ENCODE measurements at regions not wholly inside any gene's neighbourhood (a gene's known extent, or its start where the extent isn't known, plus 50 kb on each side); places are given as distances from the start of the nearest gene placed in this dataset.

DNA sequence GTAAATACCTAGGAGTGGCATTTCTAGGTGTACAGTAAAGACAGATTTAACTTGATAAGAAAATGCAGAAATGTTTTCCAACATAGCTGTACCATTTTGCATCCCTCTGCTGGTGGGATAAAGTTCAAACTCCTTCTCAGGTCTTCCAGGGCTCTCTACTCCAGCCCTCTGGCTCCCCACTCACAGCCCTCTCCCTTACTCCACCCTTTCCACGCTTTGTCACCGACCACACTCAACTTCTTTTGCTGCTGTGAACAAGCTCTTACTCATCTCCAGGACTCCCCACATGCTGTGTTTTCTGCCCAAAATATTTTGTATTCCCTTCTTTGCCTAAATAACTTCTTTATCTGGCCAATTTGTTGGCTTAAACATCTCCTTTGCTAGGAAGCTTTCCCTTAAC lies 90.6 kb upstream of the OSMR start:
- DNase-seq, result no peak

DNA sequence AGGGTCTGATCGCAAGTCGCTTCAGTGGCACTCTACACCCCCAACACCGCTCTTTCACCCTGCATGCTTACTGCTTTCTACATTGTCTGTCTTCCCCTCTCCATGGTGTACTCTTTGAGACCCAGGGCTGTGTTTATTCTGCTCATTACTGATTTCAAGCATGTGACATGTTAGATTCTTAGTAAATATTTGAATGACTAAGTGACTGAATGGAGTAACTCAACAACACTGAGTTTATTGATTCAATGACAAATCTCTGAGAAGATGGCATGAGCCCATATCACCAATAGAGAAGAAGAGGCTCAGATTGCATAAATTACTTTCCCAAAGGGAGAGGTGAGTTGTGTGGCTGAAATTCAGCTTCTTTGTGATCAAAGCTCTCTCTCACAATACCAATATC lies 89.7 kb upstream of the OSMR start:
- no peak for DNase-seq

DNA sequence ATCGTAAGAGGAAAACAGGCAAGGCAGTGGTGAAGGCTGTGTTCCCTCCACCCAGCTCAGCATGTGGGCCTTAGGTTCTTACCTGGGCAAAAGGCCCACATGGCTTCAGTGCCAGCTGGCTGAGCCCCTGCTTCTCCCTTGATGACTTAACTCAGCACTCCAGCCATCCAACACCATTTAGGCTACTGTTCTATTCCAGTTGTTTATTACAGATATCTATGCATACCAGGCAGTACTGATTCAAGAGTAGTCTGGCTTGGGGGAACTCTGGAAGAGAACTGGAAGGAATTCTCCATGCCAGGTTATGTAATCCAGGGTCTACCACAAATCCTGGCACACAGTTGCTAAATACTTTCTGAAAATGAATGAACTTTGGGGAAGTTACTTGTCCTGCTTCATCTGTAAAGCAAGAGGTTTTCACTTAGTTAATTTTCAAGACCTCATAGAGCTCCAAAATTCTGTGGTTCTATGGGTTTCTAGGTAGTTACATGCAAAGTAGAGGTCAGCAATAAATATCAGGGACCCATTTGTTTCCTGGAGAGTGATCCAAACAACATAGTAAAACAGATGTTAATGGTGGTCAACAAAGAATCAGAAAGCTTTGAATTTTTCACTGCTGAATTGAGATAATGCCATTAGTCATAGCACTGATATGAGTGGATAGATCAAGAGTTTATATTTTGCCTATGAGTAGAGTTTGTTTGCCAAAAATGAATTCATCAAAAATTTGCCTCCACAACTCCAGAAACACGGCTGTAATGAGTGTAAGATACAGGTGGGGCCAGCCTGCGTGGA lies 88.2 kb upstream of the OSMR start:
- DNase-seq, result no peak

DNA sequence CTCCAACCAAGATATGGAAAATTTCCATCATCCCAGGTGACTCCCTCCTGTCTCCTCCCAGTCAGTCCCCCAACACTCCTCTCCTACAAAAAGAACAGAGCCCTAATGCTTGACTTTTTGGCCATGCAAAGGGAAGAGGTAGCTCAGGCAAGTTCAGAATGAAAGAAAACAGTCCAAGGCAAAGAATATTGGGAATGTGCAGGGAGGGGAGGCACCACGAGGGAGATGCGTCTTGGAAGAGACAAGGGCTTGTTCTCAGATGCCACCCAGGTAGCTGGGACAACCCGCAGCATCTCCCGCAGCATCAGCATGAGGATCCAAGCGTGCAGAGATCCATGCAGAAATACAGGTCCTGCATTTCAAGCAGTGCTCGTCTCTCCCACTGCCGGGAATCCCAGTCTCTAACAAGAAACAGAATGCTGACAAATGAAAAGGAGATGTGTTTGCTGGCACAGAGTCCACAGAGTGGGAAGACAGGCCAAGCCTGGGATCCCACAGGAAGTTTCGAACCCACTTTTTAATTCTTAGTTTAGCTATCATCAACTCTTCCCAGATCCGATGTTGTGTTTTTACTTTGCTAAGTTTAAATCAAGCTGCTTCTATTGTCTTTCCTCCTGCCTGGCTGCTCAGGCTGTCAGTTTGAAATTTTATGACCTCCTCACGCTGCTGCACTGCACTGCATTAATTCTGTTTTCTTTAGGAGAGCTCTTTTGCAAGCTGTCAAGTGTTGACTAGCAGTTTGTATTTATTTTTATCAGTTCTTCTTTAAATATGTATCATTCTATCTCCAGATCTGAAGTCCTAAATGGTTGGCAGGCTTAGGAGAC lies 86.8 kb upstream of the OSMR start:
- no peak for DNase-seq

DNA sequence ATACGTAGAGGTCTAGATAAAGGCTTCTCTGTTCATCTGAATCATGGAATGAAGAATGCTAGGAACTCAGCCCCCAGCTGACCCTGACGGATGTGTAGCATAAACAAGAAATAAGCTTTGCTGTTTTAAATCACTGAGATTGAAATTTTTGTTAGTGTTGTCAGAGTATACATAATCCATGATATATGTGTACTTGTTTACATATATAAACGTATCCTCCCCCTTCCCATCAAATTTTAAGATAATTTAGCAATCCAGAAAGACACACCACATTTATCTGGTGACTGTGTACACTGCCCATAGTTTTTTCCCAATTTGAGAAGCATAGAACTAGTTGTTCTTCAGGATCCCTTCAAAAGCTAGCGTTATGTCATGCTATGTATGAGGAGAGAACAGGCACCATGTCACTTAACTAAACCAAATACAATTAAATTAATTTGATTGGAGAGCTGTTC lies 80.8 kb upstream of the OSMR start:
- no peak for DNase-seq

DNA sequence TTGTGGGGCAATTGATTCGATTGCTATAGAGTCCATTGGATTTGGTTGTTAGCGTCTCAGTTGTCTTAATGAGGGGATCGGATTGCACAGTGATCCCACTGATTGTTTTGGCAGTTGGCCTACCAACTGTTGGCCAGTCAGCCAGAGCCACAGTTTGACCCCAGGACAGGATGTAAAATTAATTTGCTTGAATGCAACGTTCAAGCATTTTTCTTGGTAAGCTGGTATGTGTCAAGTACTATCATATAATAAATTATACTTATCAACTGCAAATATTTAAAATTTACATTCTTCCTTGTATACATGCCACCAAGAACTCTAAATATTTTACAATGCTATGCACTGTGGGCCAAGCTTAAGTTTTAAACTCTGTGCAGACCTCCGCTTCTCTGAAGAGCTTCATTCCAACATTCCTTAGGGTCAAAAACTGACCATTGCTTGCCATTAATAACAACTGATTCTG lies 80.4 kb upstream of the OSMR start:
- no peak for DNase-seq

DNA sequence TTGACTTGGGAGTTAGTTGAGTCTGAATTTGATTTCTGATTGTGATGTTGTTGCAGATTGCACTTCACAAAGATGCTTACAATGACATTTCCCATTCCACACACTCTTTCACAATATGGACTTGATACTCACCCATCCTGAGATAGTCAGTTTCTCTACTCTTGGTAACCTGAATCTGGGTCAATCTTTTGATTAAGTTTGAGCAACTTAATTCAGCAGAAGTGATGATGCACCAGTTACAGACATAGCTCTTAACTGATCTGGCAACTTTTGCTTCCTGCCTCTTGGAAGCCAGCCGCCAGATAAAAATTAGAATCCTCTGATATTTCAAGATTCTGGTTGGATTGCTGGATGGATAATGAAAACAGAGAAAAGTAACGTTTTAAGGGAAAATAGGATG lies 79.7 kb upstream of the OSMR start:
- no peak for DNase-seq

DNA sequence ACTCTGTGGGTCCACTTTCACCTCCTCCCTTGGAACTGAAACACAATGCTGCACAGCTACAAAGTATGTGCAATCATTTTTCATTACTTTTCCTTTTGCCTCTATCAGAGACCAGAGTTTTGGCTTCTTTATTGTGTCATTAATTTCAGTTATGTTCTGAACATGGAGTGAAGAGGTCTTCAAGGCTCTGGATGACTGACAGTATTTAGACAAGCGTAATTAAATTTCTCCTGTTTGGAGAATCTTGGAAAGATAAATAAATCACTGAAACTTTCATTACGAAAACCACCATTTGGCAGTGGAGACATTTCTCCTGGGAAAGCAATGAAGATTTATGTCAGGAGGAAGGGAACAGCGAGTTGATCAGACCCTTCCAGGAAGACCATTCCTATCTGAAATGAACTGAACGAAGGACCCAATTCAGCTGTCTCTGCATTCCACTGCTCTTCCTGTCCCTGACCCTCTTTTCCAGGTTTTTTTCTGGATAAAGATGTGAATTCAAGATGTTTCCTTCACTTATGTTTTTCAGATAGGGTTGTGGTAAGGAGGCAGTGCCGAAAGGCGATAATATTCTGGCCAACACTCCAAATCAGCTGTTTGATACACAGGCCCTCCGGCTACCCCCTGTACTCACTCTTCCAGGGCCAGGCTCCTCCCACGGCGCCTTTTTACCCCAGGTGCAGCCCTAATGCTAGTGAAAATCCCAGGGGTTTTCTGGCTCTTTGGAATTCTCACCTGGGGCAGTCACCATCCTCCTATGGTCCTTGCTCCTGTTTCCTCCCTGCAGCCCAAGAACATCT lies 77.2 kb upstream of the OSMR start:
- no peak for DNase-seq

DNA sequence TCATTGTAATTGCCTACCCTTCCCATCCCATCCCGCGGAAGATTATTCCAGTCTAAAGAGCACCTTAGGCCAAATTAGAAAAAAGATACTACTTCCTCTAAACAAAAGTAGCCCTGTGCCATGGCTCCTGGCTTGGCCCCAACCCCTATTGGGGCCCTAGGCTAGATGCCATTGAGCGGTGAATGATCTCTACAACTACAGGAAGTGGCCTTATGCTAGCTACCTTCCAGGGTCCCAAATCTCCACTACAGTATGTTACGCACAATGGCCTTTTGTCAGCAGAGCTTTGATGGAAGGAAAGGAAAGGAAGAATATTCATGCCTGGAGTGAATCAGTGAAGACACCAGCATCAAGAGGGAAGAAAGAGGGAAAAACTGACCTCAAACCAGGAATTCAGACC lies 73.3 kb upstream of the OSMR start:
- no peak for DNase-seq

DNA sequence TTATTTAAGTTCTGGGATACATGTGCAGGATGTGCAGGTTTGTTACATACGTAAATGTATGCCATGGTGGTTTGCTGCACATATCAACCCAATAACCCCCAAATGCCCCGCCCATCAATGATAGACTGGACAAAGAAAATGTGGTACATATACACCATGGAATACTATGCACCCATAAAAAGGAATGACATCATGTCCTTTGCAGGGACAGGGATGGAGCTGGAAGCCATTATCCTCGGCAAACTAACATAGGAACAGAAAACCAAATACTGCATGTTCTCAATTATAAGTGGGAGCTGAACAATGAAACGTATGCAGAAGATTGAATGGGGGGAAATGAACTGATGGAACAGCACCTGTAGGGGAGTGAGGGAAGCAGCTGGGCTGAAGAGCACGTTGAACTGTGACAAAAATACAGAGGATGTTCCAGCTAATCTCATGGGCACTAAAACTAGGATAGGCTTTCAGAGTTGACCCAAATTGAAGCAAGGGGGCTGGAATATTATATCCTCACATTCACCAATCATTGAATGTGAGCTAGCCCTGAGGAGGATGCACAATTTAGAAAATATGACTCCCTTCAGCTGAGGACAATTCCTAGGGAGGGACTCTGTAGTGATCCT lies 70.5 kb upstream of the OSMR start:
- no peak for DNase-seq

DNA sequence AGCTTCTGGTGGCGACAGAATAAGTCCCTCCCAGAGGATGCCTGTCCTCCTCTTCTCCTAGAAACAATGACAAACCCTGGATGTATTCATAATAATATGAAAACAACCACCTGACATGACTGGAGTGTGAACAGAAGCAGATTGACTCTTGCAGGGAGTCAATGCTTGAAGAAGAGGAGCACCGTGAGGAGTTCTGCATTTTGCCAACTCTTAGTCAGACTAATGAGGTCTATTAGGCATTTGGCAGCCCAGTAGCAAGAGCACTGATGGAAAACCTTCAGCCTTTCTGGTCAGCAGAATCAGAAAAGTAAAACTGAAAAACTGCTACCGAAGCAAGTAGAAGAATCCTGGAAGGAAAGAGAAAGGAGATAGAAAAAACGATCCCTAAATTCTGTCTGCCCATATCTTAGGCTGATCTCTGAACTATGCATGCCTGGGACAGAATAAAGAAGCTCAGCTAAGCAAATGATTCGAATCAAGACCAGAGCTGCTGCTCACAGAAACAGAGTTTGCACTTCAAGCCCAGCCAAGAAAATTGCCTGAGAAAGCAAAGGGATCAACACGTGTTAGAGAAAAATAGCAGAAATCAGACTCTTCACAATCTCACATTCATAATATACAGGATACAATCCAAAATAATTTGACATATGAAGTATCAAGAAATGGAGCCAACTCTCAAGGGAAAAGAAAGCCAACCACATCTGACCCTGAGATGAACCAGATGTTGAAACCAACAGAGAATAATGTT lies 69.5 kb upstream of the OSMR start:
- DNase-seq, result no peak

DNA sequence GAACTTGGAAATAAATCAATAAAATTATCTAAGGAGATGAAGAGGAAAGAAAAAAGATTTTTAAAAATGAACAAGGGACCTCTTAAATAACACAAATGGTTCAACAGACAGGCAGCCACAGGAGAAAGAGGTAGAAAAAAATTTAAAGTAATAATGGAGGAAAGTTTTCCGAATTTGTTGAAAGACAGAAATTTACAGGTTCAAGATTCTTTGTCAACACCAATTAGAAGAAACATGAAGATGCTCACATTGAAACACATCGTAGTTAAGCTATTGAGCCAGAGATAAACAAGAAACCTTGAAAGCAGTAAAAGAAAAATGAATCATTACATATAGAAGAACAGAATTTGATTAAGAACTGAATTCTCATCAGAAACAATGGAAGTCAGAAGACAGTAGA lies 68.7 kb upstream of the OSMR start:
- no peak for DNase-seq

DNA sequence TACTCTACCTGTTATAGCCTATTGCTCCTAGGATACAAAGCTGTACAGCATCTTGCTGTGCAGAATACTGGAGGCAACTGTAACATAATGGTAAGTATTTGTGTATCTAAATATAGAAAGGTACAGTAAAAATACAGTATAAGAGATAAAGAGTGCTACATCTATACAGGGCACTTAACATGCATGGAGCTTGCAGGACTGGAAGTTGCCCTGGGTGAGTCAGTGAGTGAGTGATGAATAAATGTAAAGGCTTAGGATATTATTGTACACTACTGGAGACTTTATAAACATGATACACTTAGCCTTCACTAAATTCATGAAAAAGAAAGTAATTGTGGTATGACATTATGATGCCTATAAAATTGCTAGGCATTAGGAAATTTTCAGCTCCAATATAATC lies 65.5 kb upstream of the OSMR start:
- no peak for DNase-seq

DNA sequence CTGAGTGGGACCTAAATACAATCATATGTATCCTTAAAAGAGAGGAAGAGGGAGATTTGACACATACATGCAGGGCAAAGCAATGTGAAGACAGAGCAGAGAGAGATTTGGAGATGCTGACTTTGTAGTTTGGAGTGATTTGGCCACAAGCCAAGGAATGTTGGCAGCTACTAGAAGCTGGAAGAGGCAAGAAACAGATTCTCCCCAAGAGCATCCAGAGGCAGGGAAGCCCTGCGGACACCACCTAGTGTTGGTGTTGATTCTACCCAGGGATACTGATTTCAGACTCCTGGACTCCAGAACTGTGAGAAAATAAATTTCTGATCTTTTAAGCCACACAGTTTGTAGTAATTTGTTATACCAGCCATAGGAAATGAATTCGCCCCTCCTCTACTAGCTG lies 64.9 kb upstream of the OSMR start:
- DNase-seq, result no peak

DNA sequence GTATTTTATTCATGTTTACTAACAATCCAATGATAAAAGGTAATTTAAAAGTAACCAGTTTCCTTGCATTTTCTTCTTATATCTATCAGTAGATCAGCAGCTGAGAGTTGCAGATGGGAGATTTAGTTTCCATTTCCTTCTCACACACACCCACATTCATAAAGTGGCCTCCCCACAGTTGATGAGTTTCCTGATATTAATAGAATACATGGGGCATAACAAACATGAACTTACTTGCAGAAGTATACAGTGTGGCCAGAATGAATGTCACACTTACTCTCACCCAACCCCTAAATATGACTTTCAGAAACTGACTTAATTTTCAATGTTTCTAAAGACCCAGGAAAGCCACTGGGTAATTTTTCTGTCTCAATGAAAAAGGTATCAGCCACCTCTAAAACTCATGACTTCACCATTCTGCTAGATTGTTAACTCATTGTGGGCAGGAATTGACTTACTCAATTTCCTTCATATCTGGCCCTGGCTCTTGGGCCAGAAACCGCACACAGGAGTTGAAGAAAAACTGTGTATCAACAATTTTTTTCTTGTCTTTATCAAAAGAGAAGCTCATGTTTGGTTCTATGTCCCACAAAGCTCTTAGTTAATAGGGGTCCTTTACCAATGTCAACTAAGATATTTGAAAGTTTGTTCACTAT lies 63.5 kb upstream of the OSMR start:
- DNase-seq, result no peak

DNA sequence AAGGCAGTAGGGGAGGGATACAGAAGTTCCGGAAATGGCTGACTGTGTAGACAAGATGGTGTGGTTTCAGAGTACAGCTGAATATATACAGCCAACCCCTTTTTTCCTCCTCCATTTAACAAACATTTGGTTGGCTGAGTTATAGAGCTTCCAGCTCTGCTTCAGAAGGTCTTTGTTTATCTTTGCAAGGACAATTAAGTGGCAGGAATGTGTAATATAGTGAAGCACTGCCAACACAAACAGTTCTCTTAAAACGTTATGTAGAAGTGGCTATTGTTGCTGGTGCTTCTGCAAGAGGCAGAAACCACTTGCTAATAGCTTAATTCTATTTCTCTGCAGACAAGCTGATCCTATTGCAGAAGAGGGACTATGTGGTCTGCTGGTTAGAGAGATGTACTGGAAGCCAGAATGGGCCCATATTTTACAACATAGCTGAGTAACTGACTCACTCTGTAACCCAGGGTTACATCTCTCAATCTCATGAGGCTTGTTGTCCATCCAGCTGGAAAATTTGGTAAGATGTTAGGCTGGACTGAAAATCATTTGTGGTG lies 62.7 kb upstream of the OSMR start:
- DNase-seq, result no peak

DNA sequence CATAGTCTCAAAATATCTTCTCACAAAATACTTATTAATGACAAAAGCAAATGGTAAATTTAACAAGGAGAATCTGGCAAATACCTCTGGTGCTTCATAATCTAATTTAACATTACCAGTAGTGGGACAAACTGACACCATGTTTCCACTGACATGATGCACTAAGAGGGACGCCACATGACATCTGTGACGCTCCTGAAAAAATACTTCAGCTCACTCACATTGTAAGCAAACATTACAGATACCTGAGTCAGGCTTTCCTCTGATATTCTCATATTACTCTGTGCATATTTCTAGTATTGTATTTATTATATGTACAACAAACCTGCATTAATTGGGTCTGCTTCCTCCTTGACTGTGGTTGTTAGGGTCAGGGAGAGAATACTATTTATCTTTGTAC lies 56.7 kb upstream of the OSMR start:
- DNase-seq, result no peak

DNA sequence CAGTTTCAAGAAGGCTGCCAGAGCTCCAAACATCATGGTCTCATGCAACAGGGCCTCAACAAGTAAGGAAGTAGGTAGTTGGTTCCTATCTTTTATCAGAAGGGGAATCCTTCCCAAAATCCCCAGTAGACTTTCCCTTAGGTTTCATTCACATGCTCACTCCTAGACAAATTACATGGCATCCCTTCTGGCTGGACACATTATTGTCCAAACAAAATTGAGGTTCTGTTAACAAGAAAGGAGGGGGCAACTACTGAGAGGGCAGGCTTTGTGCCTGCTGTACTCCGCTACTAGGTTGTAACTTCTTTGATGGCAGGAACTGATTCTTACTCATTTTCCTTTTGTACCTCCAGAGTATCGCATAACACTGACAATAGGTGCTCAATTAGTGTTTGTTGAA lies 56.0 kb upstream of the OSMR start:
- DNase-seq, result no peak

DNA sequence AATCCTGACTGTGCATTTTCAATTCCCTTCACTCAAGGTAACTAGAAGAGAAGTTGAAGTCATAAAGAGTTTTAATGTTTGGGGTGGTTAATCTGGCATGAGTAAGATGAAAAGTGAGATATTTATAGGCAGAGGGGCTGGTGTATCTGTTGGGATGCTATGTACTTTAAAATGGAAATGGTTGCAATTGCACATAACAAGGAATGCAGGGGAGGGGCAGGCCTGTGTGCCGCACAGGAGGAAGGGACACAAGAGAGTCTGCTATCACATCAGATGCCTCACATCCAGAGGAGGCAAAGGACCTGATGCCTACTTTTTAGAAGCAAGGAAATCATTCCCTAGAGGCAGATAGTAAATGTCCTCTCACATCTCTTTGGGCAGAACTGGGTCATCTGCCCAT lies 55.5 kb upstream of the OSMR start:
- DNase-seq, result no peak

DNA sequence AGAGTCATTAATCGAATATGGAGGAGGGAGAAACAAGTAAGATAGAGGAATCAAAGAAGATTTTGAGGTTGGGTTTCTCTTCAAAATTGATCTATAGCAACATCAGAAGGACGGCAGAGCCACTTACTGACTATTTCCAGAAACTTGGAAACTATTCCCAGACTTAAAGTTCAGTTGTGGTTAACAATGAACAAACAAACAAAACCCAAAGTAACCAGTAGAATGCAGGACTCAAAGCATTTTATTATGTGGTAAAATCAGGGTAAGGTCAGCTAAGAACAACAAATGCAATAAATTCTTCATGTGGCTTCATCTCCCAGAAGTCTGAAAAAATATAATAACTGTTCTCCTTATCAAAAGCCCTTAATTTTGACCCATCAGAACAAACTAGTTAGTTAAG lies 54.9 kb upstream of the OSMR start:
- DNase-seq, result no peak

DNA sequence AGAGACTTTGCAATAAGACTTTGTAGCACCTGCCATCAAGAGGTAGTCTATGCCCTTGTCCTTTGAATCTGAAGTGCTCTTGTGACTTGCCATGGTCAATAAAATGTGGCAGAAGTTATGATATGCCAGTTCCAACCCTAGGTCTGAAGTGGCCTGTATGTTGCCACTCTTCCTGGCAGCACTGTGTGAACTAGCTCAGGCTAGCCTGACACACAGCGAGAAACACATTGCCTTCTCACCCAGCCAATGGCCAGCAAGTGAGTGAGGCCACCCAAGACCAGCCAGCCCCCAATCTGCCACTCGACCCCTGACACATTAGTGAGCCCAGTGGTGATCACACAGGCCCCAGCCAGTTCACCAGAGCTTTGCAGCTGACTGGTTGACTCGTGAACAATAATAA lies 52.7 kb upstream of the OSMR start:
- DNase-seq, result no peak

Measured in NCI-H2227 treated with DMSO at 0.1 percent for 48 hours (cell line).